ENCODE measurements at regions not wholly inside any gene's neighbourhood (a gene's known extent, or its start where the extent isn't known, plus 50 kb on each side); places are given as distances from the start of the nearest gene placed in this dataset.

- H3K27ac ChIP-seq (ENCODE audit: low read length), result no peak overlapping the region
- no peaks in the 10 kb centered on the region for H3K27me3 ChIP-seq (ENCODE audit: control insufficient read depth, insufficient read depth, low read length)
- H3K4me3 ChIP-seq (ENCODE audit: low read length), result no peak overlapping the region
- H3K9ac ChIP-seq (ENCODE audit: low read length), result no peak overlapping the region
- peaks cover 8% of the 10 kb centered on the region for H3K9me3 ChIP-seq (ENCODE audit: control insufficient read depth, low read depth, low read length)
- H3K4me1 ChIP-seq (ENCODE audit: control insufficient read depth, low read depth, low read length), result no peaks in the 10 kb centered on the region
- H3K36me3 ChIP-seq (ENCODE audit: control insufficient read depth, low read depth, low read length), result no peaks in the 10 kb centered on the region
Observed at GRCh38 chr1:209497729-209498128, 85.8 kb upstream of the CAMK1G start.

- no peak overlapping the region for H3K4me3 ChIP-seq (ENCODE audit: low read length)
- H3K9me3 ChIP-seq (ENCODE audit: control insufficient read depth, low read depth, low read length), result no peaks in the 10 kb centered on the region
- H3K9ac ChIP-seq (ENCODE audit: low read length), result no peak overlapping the region
- H3K36me3 ChIP-seq (ENCODE audit: control insufficient read depth, low read depth, low read length), result no peaks in the 10 kb centered on the region
- H3K27ac ChIP-seq (ENCODE audit: low read length), result no peak overlapping the region
- H3K27me3 ChIP-seq (ENCODE audit: control insufficient read depth, insufficient read depth, low read length), result no peaks in the 10 kb centered on the region
- H3K4me1 ChIP-seq (ENCODE audit: control insufficient read depth, low read depth, low read length), result no peaks in the 10 kb centered on the region
Observed at GRCh38 chr1:209500993-209501392, 82.5 kb upstream of the CAMK1G start.

- Histone ChIP-seq H3K9me3 (ENCODE audit: control insufficient read depth, low read depth, low read length) (no peaks in the 10 kb centered on the region), H3K27me3 (ENCODE audit: control insufficient read depth, insufficient read depth, low read length) (no peaks in the 10 kb centered on the region), H3K4me3 (ENCODE audit: low read length) (no peak overlapping the region), H3K9ac (ENCODE audit: low read length) (no peak overlapping the region), H3K4me1 (ENCODE audit: control insufficient read depth, low read depth, low read length) (no peaks in the 10 kb centered on the region), H3K36me3 (ENCODE audit: control insufficient read depth, low read depth, low read length) (no peaks in the 10 kb centered on the region), H3K27ac (ENCODE audit: low read length) (no peak overlapping the region)
Observed at GRCh38 chr1:209503196-209503595, 80.3 kb upstream of the CAMK1G start.

- H3K27ac ChIP-seq (ENCODE audit: low read length), result no peak overlapping the region
- H3K9ac ChIP-seq (ENCODE audit: low read length), result no peak overlapping the region
- H3K9me3 ChIP-seq (ENCODE audit: control insufficient read depth, low read depth, low read length), result no peaks in the 10 kb centered on the region
- H3K4me1 ChIP-seq (ENCODE audit: control insufficient read depth, low read depth, low read length), result no peaks in the 10 kb centered on the region
- no peak overlapping the region for H3K4me3 ChIP-seq (ENCODE audit: low read length)
- H3K27me3 ChIP-seq (ENCODE audit: control insufficient read depth, insufficient read depth, low read length), result no peaks in the 10 kb centered on the region
- H3K36me3 ChIP-seq (ENCODE audit: control insufficient read depth, low read depth, low read length), result no peaks in the 10 kb centered on the region
Observed at GRCh38 chr1:209504571-209504970, 78.9 kb upstream of the CAMK1G start.

- no peaks in the 10 kb centered on the region for H3K36me3 ChIP-seq (ENCODE audit: control insufficient read depth, low read depth, low read length)
- no peak overlapping the region for H3K9ac ChIP-seq (ENCODE audit: low read length)
- H3K4me3 ChIP-seq (ENCODE audit: low read length), result no peak overlapping the region
- no peaks in the 10 kb centered on the region for H3K4me1 ChIP-seq (ENCODE audit: control insufficient read depth, low read depth, low read length)
- H3K9me3 ChIP-seq (ENCODE audit: control insufficient read depth, low read depth, low read length), result no peaks in the 10 kb centered on the region
- no peaks in the 10 kb centered on the region for H3K27me3 ChIP-seq (ENCODE audit: control insufficient read depth, insufficient read depth, low read length)
- no peak overlapping the region for H3K27ac ChIP-seq (ENCODE audit: low read length)
Observed at GRCh38 chr1:209505044-209505443, 78.5 kb upstream of the CAMK1G start.

- H3K4me3 ChIP-seq (ENCODE audit: low read length), result no peak overlapping the region
- no peaks in the 10 kb centered on the region for H3K36me3 ChIP-seq (ENCODE audit: control insufficient read depth, low read depth, low read length)
- H3K9ac ChIP-seq (ENCODE audit: low read length), result no peak overlapping the region
- H3K27me3 ChIP-seq (ENCODE audit: control insufficient read depth, insufficient read depth, low read length), result no peaks in the 10 kb centered on the region
- H3K4me1 ChIP-seq (ENCODE audit: control insufficient read depth, low read depth, low read length), result no peaks in the 10 kb centered on the region
- H3K9me3 ChIP-seq (ENCODE audit: control insufficient read depth, low read depth, low read length), result no peaks in the 10 kb centered on the region
- H3K27ac ChIP-seq (ENCODE audit: low read length), result no peak overlapping the region
Observed at GRCh38 chr1:209506101-209506500, 77.4 kb upstream of the CAMK1G start.

GRCh38 chr1:209509039-209509438 lies 74.5 kb upstream of the CAMK1G start:
- H3K27me3 ChIP-seq (ENCODE audit: control insufficient read depth, insufficient read depth, low read length), result no peaks in the 10 kb centered on the region
- no peaks in the 10 kb centered on the region for H3K4me1 ChIP-seq (ENCODE audit: control insufficient read depth, low read depth, low read length)
- no peak overlapping the region for H3K27ac ChIP-seq (ENCODE audit: low read length)
- H3K9me3 ChIP-seq (ENCODE audit: control insufficient read depth, low read depth, low read length), result no peaks in the 10 kb centered on the region
- H3K4me3 ChIP-seq (ENCODE audit: low read length), result no peak overlapping the region
- no peaks in the 10 kb centered on the region for H3K36me3 ChIP-seq (ENCODE audit: control insufficient read depth, low read depth, low read length)
- H3K9ac ChIP-seq (ENCODE audit: low read length), result no peak overlapping the region

GRCh38 chr1:209510063-209510462 lies 73.5 kb upstream of the CAMK1G start:
- no peak overlapping the region for H3K4me3 ChIP-seq (ENCODE audit: low read length)
- H3K4me1 ChIP-seq (ENCODE audit: control insufficient read depth, low read depth, low read length), result no peaks in the 10 kb centered on the region
- H3K36me3 ChIP-seq (ENCODE audit: control insufficient read depth, low read depth, low read length), result no peaks in the 10 kb centered on the region
- H3K9me3 ChIP-seq (ENCODE audit: control insufficient read depth, low read depth, low read length), result no peaks in the 10 kb centered on the region
- no peak overlapping the region for H3K9ac ChIP-seq (ENCODE audit: low read length)
- H3K27me3 ChIP-seq (ENCODE audit: control insufficient read depth, insufficient read depth, low read length), result no peaks in the 10 kb centered on the region
- H3K27ac ChIP-seq (ENCODE audit: low read length), result no peak overlapping the region

GRCh38 chr1:209511169-209511568 lies 72.3 kb upstream of the CAMK1G start:
- Histone ChIP-seq H3K36me3 (ENCODE audit: control insufficient read depth, low read depth, low read length) (no peaks in the 10 kb centered on the region), H3K4me3 (ENCODE audit: low read length) (no peak overlapping the region), H3K9ac (ENCODE audit: low read length) (no peak overlapping the region), H3K9me3 (ENCODE audit: control insufficient read depth, low read depth, low read length) (no peaks in the 10 kb centered on the region), H3K4me1 (ENCODE audit: control insufficient read depth, low read depth, low read length) (no peaks in the 10 kb centered on the region), H3K27me3 (ENCODE audit: control insufficient read depth, insufficient read depth, low read length) (no peaks in the 10 kb centered on the region), H3K27ac (ENCODE audit: low read length) (no peak overlapping the region)

- H3K36me3 ChIP-seq (ENCODE audit: control insufficient read depth, low read depth, low read length), result no peaks in the 10 kb centered on the region
- H3K4me1 ChIP-seq (ENCODE audit: control insufficient read depth, low read depth, low read length), result peaks cover 2% of the 10 kb centered on the region
- no peaks in the 10 kb centered on the region for H3K9me3 ChIP-seq (ENCODE audit: control insufficient read depth, low read depth, low read length)
- H3K4me3 ChIP-seq (ENCODE audit: low read length), result no peak overlapping the region
- no peak overlapping the region for H3K27ac ChIP-seq (ENCODE audit: low read length)
- no peaks in the 10 kb centered on the region for H3K27me3 ChIP-seq (ENCODE audit: control insufficient read depth, insufficient read depth, low read length)
- H3K9ac ChIP-seq (ENCODE audit: low read length), result no peak overlapping the region
Observed at GRCh38 chr1:209512821-209513220, 70.7 kb upstream of the CAMK1G start.

- Histone ChIP-seq H3K27ac (ENCODE audit: low read length) (no peak overlapping the region), H3K9ac (ENCODE audit: low read length) (no peak overlapping the region), H3K36me3 (ENCODE audit: control insufficient read depth, low read depth, low read length) (no peaks in the 10 kb centered on the region), H3K27me3 (ENCODE audit: control insufficient read depth, insufficient read depth, low read length) (no peaks in the 10 kb centered on the region), H3K4me1 (ENCODE audit: control insufficient read depth, low read depth, low read length) (peaks cover 2% of the 10 kb centered on the region), H3K4me3 (ENCODE audit: low read length) (no peak overlapping the region), H3K9me3 (ENCODE audit: control insufficient read depth, low read depth, low read length) (no peaks in the 10 kb centered on the region)
Observed at GRCh38 chr1:209513226-209513625, 70.3 kb upstream of the CAMK1G start.

- Histone ChIP-seq H3K9me3 (ENCODE audit: control insufficient read depth, low read depth, low read length) (no peaks in the 10 kb centered on the region), H3K4me1 (ENCODE audit: control insufficient read depth, low read depth, low read length) (peaks cover 2% of the 10 kb centered on the region), H3K27ac (ENCODE audit: low read length) (no peak overlapping the region), H3K36me3 (ENCODE audit: control insufficient read depth, low read depth, low read length) (no peaks in the 10 kb centered on the region), H3K27me3 (ENCODE audit: control insufficient read depth, insufficient read depth, low read length) (no peaks in the 10 kb centered on the region), H3K9ac (ENCODE audit: low read length) (no peak overlapping the region), H3K4me3 (ENCODE audit: low read length) (no peak overlapping the region)
Observed at GRCh38 chr1:209516771-209517680, 66.5 kb upstream of the CAMK1G start.

All from iPS-18a (cell line).